Thyroid gland (tissue), 4 donors: ENCODE measurements at regions not wholly inside any gene's neighbourhood (a gene's known extent, or its start where the extent isn't known, plus 50 kb on each side); places are given as distances from the start of the nearest gene placed in this dataset.

Experiments
- CTCF ChIP-seq, 6 experiments: fragments of 200-600 bp in 3 of 6; fragments of 450-650 bp in 3 of 6; sonication (generic) in 3 of 6; IDR thresholded peaks; one replicate each; pipeline ENCODE4 v1.5.1; 2016 to 2019; ENCODE audit warnings: antibody characterized with exemption in 6 of 6, mild to moderate bottlenecking in 2 of 6, inconsistent platforms in 1 of 6, moderate library complexity in 1 of 6
- POLR2A ChIP-seq, 2 donors: fragments of 450-650 bp; IDR thresholded peaks; one replicate each; pipeline ENCODE4 v1.6.1; 2017; ENCODE audit warnings: antibody characterized with exemption in 2 of 2, mild to moderate bottlenecking in 2 of 2, moderate library complexity in 1 of 2

- TF ChIP-seq POLR2A (IDR thresholded peaks at IDR 0.05) (no peak), CTCF (IDR thresholded peaks at IDR 0.05) (no peak)
These were observed 205.3 kb downstream of the TM2D1 start for GRCh38 chr1:61519631-61520030.
